ENCODE measurements at regions not wholly inside any gene's neighbourhood (a gene's known extent, or its start where the extent isn't known, plus 50 kb on each side); places are given as distances from the start of the nearest gene placed in this dataset.
"Not testable (repeated sequence)": the region's sequence is repeated elsewhere in the genome, so short reads cannot be mapped to it uniquely, and the experiment has no call there.

GRCh38 chr21:25240974-25241373, 366.3 kb downstream of the MRPL39 start:
- DNase-seq (ENCODE audit: low spot score) = no peak

DNA sequence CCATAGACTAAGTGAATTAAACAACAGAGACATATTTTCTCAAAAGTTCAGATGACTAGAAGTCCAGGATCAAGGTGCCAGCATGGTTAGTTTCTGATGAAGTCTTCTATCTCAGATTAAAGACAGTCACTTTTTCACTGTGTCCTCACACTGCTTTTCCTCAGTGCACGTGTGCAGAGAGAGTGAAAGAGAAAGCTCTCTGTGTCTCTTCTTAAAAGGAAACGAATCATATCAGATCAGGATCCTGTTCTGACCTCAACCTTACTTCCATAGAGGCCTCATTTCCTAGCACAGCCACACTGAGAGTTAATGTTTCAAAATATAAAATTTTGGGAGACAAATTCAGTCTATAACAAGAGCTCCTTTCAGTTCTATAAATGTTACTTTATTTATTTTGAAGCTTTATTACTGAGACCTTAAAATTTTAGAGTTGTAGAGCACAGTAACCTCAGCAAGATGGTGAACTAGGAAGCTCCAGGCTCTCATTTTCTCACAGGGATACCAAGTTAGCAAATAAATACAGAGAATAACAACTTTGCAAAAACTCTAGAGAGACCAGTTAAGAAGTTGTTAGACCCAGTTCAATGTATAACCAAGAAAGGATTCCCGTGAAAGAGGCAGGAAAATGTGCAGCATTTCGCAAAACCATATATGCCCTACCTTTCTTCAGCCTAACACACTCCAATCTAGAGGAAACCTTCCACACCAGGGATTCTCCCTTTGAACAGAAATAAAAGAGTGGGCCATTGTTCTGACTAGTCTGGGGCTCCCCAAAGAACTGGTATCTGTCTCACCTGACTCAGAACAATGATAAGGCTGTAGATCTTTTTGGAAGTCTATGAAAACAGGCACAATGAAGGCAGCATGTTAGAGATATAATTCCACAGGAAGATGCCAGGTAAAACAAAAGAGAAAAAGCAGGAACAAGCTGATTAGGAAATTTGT, 372.2 kb downstream of the MRPL39 start:
- no peak for DNase-seq (ENCODE audit: low spot score)

GRCh38 chr21:25220954-25221353, 386.3 kb downstream of the MRPL39 start:
- DNase-seq (ENCODE audit: low spot score) = no peak

DNA sequence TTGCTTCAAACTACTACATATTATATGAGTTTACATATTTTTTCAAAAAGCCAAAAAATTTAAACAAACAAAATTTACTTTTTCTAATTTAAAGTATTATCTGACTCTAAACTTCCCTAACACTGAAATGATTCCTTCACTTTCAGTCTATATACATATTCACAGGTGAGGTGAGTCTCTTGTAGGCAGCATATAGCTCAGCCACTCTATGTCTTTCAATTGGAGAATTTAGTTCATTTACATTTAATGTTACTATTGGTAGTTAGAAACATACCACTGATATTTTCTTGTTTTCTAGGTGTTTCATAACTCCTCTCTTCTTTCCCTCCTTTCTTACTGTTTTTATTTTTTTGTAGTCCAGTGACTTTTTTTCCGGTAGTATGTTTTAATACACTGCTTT, 387.1 kb downstream of the MRPL39 start:
- no peak for DNase-seq (ENCODE audit: low spot score)

GRCh38 chr21:25215698-25216384, 391.4 kb downstream of the MRPL39 start:
- DNase-seq (ENCODE audit: low spot score) = no peak

GRCh38 chr21:25214676-25215075, 392.6 kb downstream of the MRPL39 start:
- no peak for DNase-seq (ENCODE audit: low spot score)

- no peak for DNase-seq (ENCODE audit: low spot score)
These were observed 407.3 kb downstream of the MRPL39 start for GRCh38 chr21:25199944-25200343.

DNA sequence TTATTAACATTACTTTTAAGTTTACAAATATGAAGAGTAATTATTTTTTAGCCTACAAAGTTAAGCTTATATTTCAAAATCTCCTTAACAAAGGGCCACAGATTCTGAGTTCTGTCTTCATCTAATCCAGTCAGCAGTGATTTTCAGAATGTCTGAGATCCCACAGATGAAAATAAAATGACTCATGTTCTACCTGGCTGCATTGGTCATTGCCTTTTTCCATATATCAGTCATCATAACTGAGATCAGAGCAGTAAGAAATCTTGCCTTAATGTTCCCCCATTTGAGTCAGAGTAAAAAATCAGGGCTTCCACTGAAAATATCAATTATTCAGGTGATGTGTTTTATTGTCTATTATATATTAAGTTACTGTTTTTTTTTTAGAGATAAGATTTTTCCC, 416.1 kb downstream of the MRPL39 start:
- DNase-seq (ENCODE audit: low spot score) = no peak

DNA sequence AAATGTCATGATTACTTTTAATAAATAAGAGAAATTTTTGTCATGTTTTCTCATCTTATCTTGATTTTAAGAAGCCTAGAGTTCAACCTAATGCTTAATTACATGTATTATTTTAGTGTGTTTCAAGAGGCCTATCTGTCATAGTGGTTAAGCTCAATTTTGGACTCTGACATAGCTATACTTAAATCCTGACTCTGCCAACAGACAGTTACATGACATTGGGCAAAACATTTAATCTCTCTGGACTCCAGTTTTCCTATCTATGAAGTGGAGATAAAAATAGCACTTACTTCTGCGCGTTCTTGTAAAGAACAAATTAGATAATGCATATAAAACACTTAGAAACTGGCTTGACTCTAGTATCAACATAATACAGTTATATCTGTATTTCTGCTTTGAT, 417.8 kb downstream of the MRPL39 start:
- DNase-seq (ENCODE audit: low spot score) = no peak

DNA sequence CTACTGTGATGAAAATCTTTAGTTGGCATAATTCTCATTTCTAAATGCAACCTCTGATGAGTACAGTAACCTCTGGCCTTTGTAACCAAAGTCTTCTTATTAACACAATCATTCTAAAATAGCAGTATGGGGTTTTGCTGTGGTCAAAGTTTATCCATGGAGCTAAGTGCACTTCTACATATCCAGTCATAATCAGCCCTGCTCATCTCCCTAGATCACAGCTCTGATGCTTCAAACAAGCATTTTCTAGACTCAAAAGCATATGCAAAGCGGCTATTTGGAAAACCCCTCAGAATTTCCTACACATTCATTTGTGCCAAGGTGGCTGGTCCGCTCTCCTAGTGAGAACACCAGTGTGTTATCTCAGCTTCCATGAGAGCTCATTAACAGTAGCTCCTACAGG, 418.6 kb downstream of the MRPL39 start:
- DNase-seq (ENCODE audit: low spot score) = no peak

DNA sequence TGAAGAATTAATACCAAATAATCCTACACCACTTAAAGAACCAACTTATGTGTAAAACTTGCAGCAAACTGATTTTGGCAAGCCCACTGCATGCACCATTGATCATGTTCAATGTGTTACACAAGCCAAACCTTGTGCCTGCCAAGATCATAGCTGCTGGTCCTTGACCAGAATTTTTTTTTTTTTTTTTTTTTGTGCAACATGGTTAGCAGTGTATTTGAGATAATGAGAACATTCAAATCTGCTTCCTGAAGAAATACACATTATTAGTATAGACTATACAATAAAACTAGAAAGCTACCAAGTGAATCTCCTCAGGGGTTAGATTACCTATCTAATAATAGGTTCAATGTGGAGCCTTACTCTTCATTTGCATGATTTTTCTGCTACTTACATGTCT, 421.0 kb downstream of the MRPL39 start:
- no peak for DNase-seq (ENCODE audit: low spot score)

DNA sequence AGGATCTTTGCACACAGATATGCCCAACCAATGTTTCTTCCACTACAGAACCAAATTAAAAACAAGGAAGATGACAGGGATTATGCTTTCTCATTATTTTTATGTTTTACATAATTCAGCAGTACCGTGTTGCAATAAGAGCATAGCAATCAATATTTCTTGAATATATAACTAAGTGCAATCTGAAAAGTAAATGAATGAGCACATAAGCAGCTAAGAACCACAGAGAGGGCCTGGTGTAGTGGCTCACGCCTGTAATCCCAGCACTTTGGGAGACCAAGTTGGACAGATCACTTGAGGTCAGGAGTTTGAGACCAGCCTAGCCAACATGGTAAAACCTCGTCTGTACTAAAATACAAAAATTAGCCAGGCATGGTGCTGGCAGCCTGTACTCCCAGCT, 423.7 kb downstream of the MRPL39 start:
- no peak for DNase-seq (ENCODE audit: low spot score)

DNA sequence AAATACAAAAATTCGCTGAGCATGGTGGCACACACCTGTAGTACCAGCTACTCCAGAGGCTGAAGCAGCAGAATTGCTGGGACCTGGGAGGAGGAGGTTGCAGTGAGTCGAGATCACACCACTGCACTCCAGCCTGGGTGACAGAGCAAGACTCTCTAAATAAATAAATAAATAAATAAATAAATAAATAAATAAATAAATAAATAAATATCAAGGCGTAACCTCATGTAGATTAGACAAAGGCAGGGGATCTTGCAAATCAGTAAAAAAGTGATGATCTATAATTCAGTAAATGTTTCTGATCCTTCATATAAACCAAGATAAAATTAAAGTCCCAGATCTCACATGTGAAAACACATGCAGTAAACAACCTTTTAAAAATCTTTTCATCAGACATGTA, 425.6 kb downstream of the MRPL39 start:
- not testable (repeated sequence) for DNase-seq (ENCODE audit: low spot score)

DNA sequence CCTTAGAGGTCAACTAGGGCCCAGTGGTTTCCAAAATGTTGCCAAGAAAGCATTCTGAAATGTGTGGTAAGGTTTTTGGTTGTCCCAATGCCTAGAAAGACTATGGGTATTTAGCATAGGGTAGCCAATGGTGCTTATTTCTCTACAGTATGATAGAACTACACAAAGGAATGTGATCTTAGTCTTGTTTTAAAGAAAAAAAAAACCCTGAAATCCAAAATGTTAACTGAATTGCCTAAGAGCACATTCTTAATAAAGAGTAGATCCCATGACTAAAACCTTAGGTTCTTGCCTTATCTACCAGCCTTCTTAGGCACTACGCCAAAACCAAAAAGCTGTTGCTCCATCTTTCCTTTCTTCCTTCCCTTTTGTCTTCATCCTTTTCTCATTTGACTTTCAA, 428.2 kb downstream of the MRPL39 start:
- DNase-seq (ENCODE audit: low spot score) = no peak

GRCh38 chr21:25176637-25177412, 430.5 kb downstream of the MRPL39 start:
- no peak for DNase-seq (ENCODE audit: low spot score)

DNA sequence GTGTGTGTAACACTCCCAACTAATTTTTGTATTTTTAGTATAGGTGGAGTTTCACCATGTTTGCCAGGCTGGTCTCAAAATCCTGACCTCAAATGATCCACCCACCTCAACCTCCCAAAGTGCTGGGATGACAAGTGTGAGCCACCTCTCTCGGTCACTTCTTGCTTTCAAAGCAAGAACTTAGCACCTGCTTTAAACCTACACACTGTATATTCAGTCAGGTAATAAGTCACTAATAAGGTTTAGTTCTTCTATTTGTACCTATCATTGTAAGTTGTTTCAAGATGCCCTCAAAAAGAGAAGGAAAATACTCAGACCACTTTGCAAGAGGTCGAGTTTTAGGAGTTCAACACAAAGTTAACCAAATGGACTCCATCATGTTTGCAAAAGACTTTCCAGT, 431.3 kb downstream of the MRPL39 start:
- DNase-seq (ENCODE audit: low spot score) = no peak

DNA sequence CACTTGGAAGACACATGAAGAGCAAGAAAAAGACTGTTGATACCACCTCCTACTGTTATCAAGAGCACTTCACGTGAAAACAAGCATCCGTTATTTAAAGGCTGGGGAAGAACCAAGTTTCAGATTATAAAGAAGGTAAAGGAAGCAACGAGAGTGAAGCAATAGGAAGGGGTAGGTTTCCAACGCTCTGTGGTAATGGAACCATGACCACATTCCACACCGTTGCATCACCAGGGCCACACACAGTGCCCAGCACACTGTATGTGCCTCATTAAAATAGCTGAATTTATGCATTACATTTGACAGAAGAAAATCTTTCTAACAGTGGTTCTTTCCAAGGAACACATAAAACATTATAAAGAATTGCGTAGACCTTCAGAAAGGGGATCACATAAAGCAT, 435.8 kb downstream of the MRPL39 start:
- no peak for DNase-seq (ENCODE audit: low spot score)

DNA sequence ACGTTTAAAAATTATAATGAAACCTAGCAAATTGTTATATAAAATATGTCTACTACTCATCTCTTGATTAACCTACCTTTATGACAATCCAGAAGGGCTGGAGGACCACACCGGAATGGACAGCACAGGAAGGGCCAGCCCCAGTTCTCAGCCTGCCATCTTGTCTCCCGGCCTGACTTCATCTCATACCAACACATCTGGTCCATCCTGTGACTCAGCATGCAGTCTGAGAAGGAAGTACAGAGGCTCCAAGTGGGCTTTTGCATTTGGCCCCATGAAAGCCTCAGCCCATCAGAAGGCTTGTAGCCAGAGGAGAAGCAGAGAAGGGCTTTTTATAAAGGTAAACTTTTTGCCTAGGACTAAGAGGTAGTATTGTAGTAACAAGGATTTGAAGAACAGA, 436.6 kb downstream of the MRPL39 start:
- DNase-seq (ENCODE audit: low spot score) = no peak

GRCh38 chr21:25169370-25169769, 437.9 kb downstream of the MRPL39 start:
- no peak for DNase-seq (ENCODE audit: low spot score)

- DNase-seq (ENCODE audit: low spot score) = not testable (repeated sequence)
These were observed 440.4 kb downstream of the MRPL39 start for GRCh38 chr21:25166904-25167303.

- no peak for DNase-seq (ENCODE audit: low spot score)
These were observed 445.7 kb downstream of the MRPL39 start for GRCh38 chr21:25161571-25161970.

DNA sequence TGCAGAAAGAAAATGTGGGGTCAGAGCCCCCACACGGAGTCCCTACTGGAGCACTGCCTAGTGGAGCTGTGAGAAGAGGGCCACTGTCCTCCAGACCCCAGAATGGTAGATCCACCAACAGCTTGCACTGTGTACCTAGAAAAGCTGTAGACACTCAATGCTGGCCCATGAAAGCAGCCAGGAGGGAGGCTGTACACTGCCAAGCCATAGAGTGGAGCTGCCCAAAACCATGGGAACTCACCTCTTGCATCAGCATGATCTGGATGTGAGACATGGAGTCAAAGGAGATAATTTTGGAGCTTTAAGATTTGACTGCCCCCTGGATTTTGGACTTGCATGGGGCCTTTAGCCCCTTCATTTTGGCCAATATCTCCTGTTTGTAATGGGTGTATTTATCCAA, 452.3 kb downstream of the MRPL39 start:
- not testable (repeated sequence) for DNase-seq (ENCODE audit: low spot score)

- no peak for DNase-seq (ENCODE audit: low spot score)
These were observed 458.3 kb downstream of the MRPL39 start for GRCh38 chr21:25149022-25149421.
